NB4 (cell line): ENCODE measurements at regions not wholly inside any gene's neighbourhood (a gene's known extent, or its start where the extent isn't known, plus 50 kb on each side); places are given as distances from the start of the nearest gene placed in this dataset.

ENCODE experiments used
- CTCF ChIP-seq: IDR thresholded peaks from one replicate; pipeline ENCODE4 v1.5.1; 2012; ENCODE audit warnings: low read depth, low read length
- MAX ChIP-seq: IDR thresholded peaks from 2 replicates; pipeline ENCODE4 v1.6.1; 2011; ENCODE audit warnings: low read depth, low read length
- MYC ChIP-seq: IDR thresholded peaks from 2 replicates; pipeline ENCODE4 v1.6.1; 2011; ENCODE audit warnings: low read depth, low read length
- POLR2A ChIP-seq: IDR thresholded peaks from 2 replicates; pipeline ENCODE4 v1.6.1; 2011; ENCODE audit warnings: mild to moderate bottlenecking; ENCODE audit not compliant: insufficient read length; ENCODE audit errors: extremely low read depth

GRCh38 chr1:167158111-167158812 lies 62.4 kb upstream of the POU2F1 start:
- TF ChIP-seq POLR2A: no peak
- TF ChIP-seq CTCF: no peak
- TF ChIP-seq MAX: no peak
- no peak for TF ChIP-seq MYC
